NCI-H1436 (cell line): ENCODE measurements at regions not wholly inside any gene's neighbourhood (a gene's known extent, or its start where the extent isn't known, plus 50 kb on each side); places are given as distances from the start of the nearest gene placed in this dataset.

Experiments used
- DNase-seq: peaks from one replicate; lab custom pipeline; 2025; lab: John Stamatoyannopoulos, UW

DNA sequence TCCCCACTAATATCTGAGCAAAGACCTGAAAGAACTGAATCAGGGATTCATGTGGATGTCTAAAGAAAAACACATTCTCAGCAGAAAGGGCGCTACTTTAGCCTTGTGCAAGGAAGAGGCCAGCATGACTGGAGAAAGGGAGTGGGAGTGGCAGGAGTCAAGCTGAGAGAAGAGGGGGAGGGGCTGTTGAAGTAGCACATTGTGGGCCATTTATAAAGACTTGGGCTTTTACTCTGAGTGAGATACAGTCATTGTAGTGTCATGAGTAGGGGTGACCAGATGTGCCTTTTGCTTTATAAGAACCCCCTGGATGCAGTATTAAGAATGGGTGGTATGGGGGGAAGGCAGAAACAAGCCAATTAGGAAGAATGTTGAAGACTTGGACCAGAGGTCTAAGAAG, 452.8 kb downstream of the ENC1 start:
- DNase-seq: no peak

DNA sequence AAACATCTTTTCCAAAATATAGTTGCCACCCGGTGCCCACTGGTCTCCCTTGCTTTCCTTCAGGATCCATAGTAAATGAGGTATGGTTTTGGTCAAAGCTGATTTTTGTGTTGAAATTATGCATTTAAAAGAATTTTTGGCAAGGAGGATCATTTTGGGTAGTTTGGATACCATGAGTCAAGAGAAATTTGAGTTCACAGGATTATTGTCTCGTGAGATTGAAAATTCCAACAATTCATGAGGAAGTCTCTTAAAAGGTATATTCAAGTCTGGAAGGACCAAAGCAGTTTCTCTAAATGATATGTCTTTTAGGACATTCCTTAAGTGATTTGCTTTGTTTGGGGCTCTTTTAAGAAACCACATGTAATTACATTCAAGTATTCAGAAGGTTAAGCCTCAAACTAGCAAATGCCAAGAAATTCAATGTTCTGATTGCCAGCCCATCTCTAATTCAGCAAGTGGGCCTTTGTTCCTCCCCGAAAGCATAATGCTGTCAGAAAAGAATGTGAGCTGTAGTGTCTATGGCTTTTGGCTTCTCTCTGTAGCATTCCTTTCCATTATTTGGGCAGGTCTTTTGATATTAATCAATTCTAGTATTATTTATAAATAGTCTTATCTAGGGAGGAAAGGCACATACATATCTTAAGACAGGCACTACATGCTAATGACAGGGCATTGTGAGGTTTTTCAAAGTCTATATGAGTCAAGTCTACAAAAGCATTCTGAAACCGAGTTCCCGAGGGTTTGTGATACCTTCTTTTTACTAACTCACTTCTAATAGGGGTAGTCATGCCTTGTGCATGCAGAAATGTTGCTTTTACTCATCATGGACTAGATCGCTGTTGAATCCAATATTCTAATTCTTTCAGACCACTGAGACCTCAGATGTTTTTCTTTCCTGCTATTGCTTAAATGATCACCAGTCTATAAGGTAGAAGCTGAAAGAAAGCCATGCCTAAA, 453.9 kb downstream of the ENC1 start:
- DNase-seq: no peak

DNA sequence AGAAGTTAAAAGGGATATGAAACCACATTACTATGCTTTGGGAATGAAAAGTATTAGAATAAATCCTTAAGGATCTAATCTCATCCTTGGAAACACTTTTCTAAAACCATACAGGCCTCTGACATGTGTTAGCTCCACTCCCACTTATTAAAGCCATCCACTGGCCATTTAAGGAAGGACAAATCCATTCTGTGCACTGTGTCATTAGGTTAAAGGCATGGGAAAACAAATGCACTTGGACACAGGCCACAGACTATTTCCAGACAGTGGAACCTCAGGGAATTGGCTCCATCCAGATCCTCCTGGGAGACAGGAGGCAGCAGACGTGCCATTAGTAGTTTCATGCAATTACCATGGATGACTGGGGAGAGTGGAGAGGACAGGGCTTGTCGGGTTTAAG, 454.9 kb downstream of the ENC1 start:
- DNase-seq: no peak

DNA sequence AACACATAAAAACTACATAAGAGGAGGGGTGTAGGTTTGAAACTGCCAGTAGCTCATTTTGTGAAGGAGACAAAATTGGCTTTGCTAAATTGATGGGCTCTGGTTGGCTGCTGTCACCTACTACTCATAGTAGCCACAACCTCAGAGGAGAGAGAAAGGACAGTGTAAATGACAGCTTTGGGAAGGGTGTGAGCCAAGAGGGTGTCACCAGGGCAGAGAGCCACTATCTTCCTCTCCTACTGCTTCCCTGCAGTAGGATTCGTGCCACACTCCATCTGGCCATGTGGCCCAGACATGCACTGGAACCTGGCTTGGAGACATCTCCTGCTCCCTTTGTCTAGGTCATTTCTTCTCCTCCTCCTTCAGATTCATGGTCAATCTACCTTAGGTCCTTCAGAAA, 455.9 kb downstream of the ENC1 start:
- no peak for DNase-seq

DNA sequence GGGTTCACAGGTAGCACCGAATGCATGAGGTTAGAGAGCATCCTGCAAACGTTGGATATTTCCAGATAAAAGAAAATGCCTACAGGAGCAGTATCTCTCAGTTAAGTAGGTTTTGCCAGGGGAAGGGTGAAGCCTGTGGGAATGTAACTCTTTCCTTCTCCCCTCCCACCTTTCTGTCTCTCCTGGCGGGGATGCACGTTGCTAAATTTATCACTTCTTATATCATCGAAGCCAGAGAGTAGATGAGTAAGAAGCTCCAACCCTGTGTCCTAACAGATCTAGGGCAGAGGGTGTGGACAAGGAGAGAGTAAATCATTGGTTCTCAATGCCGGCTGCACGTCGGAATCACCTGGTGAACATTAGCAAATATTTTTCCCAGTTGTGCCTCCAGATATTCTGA, 457.5 kb downstream of the ENC1 start:
- DNase-seq: no peak

DNA sequence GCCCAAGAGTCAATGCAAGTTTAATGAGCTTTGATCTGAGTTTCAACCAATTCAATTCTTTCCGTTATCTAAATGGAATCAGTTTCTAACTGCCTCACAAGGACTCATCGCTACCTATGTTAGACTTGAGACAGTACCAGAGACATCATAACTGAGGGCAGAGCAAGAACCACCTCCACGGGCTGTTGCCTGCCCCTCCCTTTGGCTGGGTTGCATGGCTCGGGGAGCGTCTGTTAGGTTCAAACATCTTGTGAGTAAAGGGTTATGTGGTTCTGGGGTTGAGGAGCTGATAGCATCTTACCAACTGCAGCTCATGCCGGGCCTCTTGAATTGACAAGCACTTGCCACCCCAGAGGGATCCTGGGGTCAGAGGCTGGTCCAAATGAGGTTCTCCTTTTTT, 457.9 kb downstream of the ENC1 start:
- DNase-seq: no peak

DNA sequence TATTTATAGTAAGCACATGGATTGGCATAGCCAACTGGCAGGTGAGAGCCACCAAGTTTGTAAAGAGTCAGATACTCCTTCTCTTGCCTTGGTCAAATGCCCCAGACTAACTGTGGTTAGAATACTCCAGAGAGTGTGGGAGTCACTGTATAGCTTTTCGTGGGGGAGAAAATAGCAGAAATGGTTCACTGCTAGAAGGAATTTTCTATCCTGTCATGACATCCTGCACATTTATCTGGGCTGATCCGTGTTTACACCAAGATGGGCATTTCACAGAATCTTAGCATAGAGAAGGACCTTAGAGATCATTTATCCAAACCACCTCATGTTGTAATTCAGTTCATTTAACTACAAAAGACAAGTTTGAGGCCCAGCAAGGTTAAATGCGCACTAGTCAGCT, 460.8 kb downstream of the ENC1 start:
- no peak for DNase-seq

DNA sequence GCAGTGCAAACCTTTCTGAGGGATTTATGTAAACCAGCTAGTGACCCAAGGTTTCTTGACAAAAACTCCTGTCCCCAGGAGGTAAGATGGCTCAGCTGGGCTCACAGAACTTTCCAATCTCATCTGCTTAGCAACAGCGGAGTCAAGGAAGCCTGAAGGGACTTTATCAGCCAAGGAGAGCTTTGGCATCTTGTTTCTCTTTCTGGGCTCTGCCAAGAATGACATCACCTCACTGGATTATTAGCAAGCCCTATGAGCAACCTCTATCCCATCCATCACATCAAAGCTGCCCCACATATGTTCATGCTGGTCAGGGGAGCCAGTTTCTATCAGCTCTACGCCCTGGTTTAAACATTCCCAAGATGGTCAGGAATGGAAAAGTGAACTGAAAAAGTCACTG, 461.3 kb downstream of the ENC1 start:
- no peak for DNase-seq

DNA sequence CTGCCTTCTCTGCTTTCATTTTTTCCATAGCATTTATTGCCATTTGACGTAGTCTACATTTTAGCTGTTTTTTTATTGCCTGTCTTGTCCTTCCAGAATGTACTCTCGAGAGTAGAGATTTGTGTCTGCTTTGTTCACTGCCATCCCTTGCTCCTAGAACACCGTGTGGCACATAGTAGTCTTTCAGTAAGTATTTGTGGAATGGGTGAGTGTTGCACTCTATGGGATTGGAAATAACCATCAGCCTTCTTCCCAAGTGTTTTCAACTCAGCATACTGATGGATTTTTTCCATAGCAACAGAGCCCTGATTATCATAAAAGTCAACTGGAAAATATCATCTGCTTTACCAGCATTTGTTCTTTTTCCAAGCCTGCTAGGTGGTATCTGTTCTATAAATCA, 462.6 kb downstream of the ENC1 start:
- DNase-seq: no peak

DNA sequence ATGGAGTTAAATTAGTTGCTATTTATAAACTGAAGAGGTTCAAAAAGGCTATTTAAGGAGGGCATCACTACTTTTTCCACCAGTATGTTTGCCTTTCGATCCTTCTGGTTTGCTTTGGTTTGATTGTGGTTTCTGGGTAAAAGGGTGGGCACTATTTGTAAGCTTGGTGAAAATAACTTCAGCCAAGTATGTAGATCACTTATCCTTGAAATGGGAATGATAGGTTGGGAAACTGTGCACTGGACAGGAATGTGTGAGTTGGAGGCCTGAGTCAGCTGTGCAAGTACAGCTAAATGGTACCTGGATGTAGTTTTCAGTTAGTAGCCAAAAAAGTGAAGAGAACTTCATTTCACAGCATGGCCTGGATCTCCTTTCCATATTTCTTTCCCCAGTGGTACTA, 466.2 kb downstream of the ENC1 start:
- no peak for DNase-seq

DNA sequence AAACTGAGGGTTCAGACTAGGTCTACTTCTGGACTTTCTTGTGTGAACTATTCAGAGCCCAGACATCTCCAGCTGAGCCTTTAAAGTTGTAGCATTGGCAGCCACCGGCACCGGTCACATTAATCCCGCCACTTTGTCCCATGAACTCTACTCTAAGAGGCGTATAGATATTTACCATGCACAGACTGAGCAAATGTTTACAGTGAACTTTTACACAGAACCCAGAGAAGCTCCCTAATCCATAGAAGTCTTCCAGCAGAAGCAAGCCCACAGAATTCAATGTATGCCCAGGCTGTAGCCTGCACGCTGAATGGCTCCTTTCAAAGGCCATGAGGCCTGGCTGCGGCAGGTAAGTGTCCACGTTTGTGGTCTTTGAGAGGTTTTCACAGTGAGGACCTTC, 466.9 kb downstream of the ENC1 start:
- DNase-seq: no peak

DNA sequence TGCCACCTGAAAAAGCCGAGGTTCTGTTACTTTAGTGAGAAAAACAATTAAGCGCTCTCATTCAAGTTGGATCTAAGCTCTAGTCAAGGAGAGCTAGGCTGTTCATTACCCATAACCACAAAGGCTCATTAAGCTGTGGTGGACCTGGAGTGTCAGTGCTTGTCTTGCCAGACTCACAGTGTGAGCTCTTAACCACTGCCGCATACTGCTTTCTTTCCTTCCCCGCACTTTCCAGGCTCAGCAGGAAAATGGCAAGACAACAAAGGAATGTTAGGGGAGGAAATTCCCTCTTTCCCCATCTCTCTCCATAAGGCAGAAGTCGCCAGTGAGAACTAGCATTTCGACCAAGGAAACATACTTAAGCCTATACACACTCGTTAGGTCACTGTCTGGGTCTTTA, 467.3 kb downstream of the ENC1 start:
- DNase-seq: no peak

DNA sequence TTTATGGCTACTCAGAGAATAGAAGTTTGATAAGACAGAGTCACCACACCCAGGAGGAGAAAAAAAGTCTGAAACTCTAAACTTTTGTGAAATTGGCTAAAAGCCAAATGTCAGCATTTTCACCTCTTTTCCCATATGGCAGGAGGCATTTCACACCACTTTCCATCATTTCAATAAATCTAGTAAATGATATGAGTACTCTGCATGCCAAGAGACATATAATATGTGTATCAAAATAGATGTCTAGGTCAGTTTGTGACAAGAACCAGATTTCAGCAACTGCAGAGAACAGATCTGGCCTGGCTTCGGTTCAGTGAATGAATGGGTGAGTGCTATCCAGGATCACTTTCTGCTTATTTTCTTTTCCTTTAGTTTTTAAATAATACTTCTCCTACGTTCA, 470.8 kb downstream of the ENC1 start:
- no peak for DNase-seq

DNA sequence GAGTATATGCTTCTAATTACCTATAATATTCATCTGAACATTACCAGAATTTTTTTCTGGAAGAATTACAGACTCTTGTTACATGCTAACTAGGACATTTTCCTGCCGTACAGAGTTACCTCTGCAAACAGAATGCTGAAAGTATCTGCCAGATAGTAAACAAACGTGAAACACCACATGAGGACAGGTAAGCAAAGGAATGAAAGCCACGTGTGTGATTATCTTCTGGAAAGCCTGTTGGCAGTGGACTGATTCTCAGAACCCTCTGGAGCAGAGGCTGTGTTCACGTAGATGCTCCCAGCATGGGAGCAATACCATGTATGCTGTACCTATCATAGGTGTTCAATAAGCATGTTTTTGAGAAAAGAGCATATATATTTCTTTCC, 472.6 kb downstream of the ENC1 start:
- DNase-seq: no peak

DNA sequence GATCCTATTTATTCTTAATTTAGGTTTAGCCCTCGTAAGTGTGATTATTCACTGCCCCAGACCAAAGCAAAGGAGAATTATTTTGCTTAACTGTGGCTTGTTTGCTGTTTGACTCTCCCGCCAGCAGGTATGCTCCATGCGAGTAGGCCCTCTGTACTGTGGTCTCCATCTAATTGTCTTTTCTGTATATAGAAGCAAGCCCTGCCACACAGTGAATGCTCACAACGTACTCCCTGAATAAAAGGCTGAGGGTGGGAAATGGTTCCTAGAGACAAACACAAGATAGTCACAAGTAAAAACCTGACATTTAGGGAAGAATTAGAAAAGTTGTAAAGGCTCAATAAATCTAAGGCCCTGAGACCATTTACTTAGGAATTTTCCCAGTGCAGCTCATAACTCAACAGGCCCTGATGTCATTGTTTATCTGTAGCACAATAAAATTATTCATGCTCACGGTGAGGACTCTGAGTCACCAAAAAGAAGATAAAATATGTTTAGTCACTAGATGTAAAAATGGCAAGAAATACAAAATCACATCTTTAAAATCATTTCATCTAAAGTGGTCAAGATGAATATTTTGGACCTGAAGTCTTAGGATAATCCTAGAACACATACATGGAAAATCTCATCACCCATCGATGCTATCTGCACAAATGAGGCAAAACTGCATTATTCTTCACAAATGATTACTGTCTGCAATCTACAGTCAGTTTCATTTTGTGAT, 473.2 kb downstream of the ENC1 start:
- no peak for DNase-seq

DNA sequence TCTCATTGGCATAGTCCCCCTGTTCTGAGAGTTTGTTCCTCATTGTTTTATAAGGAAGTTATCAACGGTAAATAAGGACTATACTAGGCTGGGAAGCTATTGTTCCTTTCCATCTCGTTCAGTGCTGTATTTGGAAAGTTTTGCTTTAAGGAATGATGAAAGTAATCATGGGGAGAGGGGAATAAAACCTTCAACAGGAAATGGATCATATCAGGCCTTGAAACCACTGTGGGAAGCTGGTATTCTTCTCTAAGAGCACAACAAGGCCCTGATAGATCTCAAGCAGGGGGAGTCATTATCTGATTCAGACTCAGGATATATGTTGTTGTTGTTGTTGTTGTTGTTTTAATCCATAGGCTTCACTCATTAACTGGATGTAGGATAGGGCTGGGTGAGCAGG, 474.5 kb downstream of the ENC1 start:
- DNase-seq: no peak

DNA sequence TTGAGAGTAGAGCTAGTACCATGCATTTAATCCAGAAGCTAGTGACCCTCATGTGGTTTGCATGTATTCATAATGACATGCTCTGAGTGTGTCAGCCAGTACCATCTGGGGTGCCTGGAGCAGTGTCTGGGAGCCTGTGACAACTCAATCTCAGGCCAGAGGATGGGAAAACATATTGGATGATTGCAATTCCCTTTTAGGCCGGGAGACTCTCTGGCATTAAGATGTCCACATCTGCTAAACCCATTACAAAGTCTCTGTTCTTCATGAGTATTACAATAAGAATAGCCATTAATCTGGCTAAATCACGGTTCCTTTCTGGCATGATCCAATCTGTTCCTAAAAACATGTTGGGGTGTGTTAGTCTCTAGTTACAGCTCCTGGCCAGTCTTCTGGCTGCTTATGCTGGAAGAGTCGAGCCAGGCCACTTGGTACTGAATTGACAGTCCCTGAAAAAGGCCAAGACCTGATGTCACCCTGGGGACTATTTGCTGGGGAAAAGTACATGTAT, 475.7 kb downstream of the ENC1 start:
- DNase-seq: no peak

DNA sequence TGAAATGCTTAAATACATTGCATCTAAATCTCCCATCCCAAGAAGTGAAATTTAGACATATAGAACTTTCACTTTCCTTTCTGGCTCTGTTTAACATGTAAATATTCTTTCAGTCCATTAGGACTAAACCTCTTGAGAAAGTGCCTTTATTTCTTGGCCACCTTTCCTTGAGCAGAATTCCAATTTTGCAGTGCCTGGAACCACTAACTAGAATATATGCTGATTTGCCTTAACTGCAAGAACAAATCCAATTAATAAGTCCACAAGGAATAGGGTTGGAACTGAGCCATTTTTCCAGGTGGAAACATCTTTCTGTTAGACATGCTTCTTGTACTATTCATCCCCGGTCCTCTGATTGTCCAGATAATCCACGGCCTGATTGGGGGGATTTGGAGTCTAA, 478.0 kb downstream of the ENC1 start:
- DNase-seq: no peak

DNA sequence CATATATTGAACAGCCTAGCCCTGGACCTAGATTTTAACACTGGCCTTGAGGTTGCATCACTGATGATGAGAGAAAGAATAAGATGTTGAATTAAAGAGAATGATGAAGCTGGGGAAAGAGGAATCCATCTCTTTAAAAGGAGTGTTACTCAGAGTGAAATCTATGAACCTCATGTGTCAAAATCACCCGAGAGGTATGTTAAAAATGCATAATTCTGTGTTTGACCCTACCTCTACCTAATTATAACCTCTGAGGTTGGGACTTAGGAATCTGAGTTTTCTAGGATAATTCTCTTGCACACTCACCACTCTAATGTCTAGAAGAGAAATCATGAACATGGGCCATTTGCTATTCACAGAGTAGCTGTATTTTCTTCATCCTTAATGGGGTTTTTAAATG, 479.4 kb downstream of the ENC1 start:
- DNase-seq: no peak

DNA sequence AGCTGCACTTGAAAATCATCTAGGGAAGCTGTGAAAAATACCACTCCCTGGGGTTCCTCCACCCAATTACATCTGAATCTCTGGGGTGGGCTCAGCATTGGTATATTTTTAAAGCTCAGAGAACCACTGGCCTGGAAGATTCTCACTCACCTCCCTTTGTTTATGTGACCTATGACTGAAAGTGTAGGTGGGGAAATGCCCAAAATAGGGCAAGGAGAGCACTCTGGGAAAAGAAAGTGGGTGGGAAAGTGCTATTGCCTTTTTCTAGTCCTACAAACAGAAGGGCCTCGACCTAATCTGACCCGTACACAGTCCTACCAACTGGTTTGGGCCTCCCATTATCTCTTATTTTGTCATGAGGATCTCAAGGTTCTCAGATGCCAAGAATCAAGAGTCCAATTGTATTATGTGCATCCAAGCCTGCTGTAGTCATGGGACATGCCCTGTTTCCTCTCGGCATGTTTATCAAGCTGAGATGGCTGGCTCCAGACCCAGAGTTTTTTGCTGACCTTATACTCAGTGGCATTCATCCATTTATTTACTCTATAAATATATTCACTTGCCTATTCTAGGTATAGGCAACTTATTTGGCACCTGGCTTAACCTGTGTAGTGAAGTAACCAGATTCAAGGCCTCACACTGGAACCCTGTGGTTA, 483.7 kb downstream of the ENC1 start:
- no peak for DNase-seq

DNA sequence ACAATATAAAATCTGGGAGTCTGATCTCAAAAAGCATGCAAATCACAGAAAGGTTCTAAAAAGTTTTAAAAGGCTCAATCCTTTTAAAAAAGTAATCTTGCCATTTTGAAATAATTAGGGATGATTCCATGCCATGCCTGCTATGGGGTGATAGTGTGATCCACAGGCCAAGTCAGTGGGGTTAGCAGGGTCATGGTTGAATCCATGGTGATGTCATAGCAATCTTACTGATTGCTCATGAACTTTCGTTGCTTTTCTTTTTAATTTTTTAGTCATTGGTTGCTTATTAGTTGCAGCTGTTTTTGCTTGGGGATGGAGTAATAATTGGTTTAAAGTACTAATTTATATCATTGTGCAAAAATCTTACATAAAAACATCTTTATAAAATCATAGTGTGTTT, 485.0 kb downstream of the ENC1 start:
- DNase-seq: no peak

DNA sequence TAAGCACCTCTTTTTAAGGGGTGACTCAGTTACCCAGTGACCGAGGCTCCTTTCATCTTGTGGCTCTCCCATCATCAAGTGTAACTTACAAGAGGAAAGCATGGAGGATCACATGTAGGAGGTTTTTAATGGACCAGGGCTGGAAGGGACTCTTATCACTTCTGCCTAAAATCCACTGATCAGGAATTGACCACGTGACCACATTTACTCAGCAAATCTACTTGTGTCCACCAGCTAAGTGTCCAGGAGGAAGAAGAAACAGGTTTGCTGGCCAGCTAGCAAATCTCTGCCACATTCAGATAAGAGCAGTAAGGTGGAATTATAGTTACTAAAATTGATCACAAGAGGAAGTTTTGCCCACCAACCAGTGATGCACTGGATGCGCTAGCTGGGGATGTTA, 486.0 kb downstream of the ENC1 start:
- no peak for DNase-seq

DNA sequence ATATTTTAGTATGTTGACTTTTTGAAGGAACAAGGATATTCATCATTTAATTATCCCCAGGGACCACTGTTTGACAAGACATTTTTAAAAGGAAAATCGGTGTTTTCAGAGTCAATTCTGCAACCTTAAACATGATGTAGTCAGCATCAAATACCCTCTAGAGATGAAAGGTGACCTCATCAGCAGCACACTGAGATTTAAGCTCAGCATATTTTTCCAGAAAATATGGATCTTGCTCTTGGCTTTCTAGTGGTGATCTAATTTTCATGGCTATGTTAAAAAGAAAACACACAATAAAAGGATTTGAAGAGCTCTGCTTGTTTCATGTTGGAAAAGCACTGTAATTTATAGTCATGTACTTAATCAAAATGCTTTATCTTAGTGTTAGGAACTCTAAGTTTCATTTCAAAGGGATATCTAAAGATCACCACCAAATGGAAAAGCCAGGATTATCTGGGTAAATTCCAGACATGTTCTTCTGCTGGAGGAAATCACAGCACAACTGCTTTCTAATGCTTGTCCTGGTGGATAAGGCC, 487.2 kb downstream of the ENC1 start:
- no peak for DNase-seq
